ENCODE measurements at regions not wholly inside any gene's neighbourhood (a gene's known extent, or its start where the extent isn't known, plus 50 kb on each side); places are given as distances from the start of the nearest gene placed in this dataset.
A peak's percentile ranks its signal among the peaks of the same experiment; 100 is the strongest.

GRCh38 chr9:135297456-135298075 lies 182.0 kb upstream of the PPP1R26 start:
- H3K9me3 ChIP-seq: no peaks in the 10 kb centered on the region
- no peak overlapping the region for H3K27ac ChIP-seq
- H3K36me3 ChIP-seq: no peaks in the 10 kb centered on the region
- no peaks in the 10 kb centered on the region for H3K4me1 ChIP-seq
- no peak for DNase-seq (ENCODE audit: extremely low spot score in 2 of 2)
- intact Hi-C loops (cut with DNase I): no loop called here
- no peak overlapping the region for H3K4me3 ChIP-seq
- H3K27me3 ChIP-seq: no peaks in the 10 kb centered on the region
- TF ChIP-seq POLR2AphosphoS5 (IDR thresholded peaks at IDR 0.05; ENCODE audit: insufficient read depth in 1 of 2, low read depth in 1 of 2): no peak
- TF ChIP-seq CTCF (IDR thresholded peaks at IDR 0.05): no peak
- no peak for TF ChIP-seq POLR2A (IDR thresholded peaks at IDR 0.05)

GRCh38 chr9:135299239-135299590 lies 180.4 kb upstream of the PPP1R26 start:
- DNase-seq (ENCODE audit: extremely low spot score in 2 of 2): peak in 1 of 2 donors; percentile 93
- H3K27ac ChIP-seq: no peak overlapping the region
- no peak for TF ChIP-seq CTCF (IDR thresholded peaks at IDR 0.05)
- TF ChIP-seq POLR2AphosphoS5 (IDR thresholded peaks at IDR 0.05; ENCODE audit: insufficient read depth in 1 of 2, low read depth in 1 of 2): no peak
- no peak for TF ChIP-seq POLR2A (IDR thresholded peaks at IDR 0.05)
- peaks cover 5% of the 10 kb centered on the region for H3K4me1 ChIP-seq
- H3K27me3 ChIP-seq: no peaks in the 10 kb centered on the region
- no peaks in the 10 kb centered on the region for H3K36me3 ChIP-seq
- no peak overlapping the region for H3K4me3 ChIP-seq
- intact Hi-C loops (cut with DNase I): no loop called here
- H3K9me3 ChIP-seq: no peaks in the 10 kb centered on the region

GRCh38 chr9:135299651-135300345 lies 179.8 kb upstream of the PPP1R26 start:
- H3K27me3 ChIP-seq: no peaks in the 10 kb centered on the region
- peak in 1 of 2 donors; percentile 89 for DNase-seq (ENCODE audit: extremely low spot score in 2 of 2)
- H3K27ac ChIP-seq: no peak overlapping the region
- peaks cover 5% of the 10 kb centered on the region for H3K4me1 ChIP-seq
- H3K36me3 ChIP-seq: no peaks in the 10 kb centered on the region
- intact Hi-C loops (cut with DNase I): no loop called here
- TF ChIP-seq POLR2A (IDR thresholded peaks at IDR 0.05) (no peak), CTCF (IDR thresholded peaks at IDR 0.05) (no peak), POLR2AphosphoS5 (IDR thresholded peaks at IDR 0.05; ENCODE audit: insufficient read depth in 1 of 2, low read depth in 1 of 2) (no peak)
- no peaks in the 10 kb centered on the region for H3K9me3 ChIP-seq
- no peak overlapping the region for H3K4me3 ChIP-seq

- TF ChIP-seq POLR2AphosphoS5 (IDR thresholded peaks at IDR 0.05; ENCODE audit: insufficient read depth in 1 of 2, low read depth in 1 of 2) (no peak), CTCF (IDR thresholded peaks at IDR 0.05) (no peak), POLR2A (IDR thresholded peaks at IDR 0.05) (no peak)
- Histone ChIP-seq H3K27ac (no peak overlapping the region), H3K9me3 (no peaks in the 10 kb centered on the region), H3K4me1 (peaks cover 5% of the 10 kb centered on the region), H3K4me3 (no peak overlapping the region), H3K27me3 (no peaks in the 10 kb centered on the region), H3K36me3 (no peaks in the 10 kb centered on the region)
- intact Hi-C loops (cut with DNase I): no loop called here
- DNase-seq (ENCODE audit: extremely low spot score in 2 of 2): peak in 1 of 2 donors; percentile 94
Measured at GRCh38 chr9:135300346-135301141, 179.0 kb upstream of the PPP1R26 start.

Measured in vagina (tissue), 2 donors.